Urinary bladder (tissue), 3 donors: ENCODE measurements at regions not wholly inside any gene's neighbourhood (a gene's known extent, or its start where the extent isn't known, plus 50 kb on each side); places are given as distances from the start of the nearest gene placed in this dataset.

ENCODE experiments used
- DNase-seq: peaks from one replicate; pipeline ENCODE4 v3.0.0-alpha.2; 2015; ENCODE audit errors: extremely low spot score
- H3K27ac ChIP-seq: one replicate; pipeline ENCODE4 v1.5.1; 2013; ENCODE audit warnings: low read depth, mild to moderate bottlenecking, moderate library complexity
- H3K36me3 ChIP-seq: one replicate; pipeline ENCODE4 v1.6.1; 2013; ENCODE audit warnings: mild to moderate bottlenecking, moderate library complexity; ENCODE audit not compliant: insufficient read depth
- H3K4me1 ChIP-seq: one replicate; pipeline ENCODE4 v1.6.1; 2013; ENCODE audit warnings: mild to moderate bottlenecking, moderate library complexity; ENCODE audit not compliant: insufficient read depth
- H3K4me3 ChIP-seq: one replicate; pipeline ENCODE4 v1.5.1; 2013; ENCODE audit warnings: low read depth, low read length
- WGBS: extraction: QIAGEN DNeasy Blood & Tissue Kit; methylation state at CpG from one replicate; pipeline ENCODE4 v1.1.7; 2013; 5-methylcytosine and 5-hydroxymethylcytosine counted together
- donor health status: healthy with polysubstance abuse.
- donor health status: healthy.

GRCh38 chr18:45556222-45556621, 59.1 kb upstream of the SLC14A2 start:
- Histone ChIP-seq H3K4me1 (no peaks in the 10 kb centered on the region), H3K4me3 (no peak overlapping the region), H3K27ac (no peak overlapping the region), H3K36me3 (no peaks in the 10 kb centered on the region)
- no peak for DNase-seq
- 96% methylated on average over 2 of the region's 2 CpGs for WGBS

GRCh38 chr18:45557287-45557686, 58.0 kb upstream of the SLC14A2 start:
- 86% methylated on average over 4 of the region's 4 CpGs for WGBS

GRCh38 chr18:45557779-45558178, 57.5 kb upstream of the SLC14A2 start:
- Histone ChIP-seq H3K4me1 (no peaks in the 10 kb centered on the region), H3K36me3 (no peaks in the 10 kb centered on the region), H3K4me3 (no peak overlapping the region), H3K27ac (no peak overlapping the region)
- DNase-seq, result no peak

More at GRCh38 chr18:45557287-45557686, 58.0 kb upstream of the SLC14A2 start:
- no peak overlapping the region for H3K4me3 ChIP-seq
- no peak for DNase-seq
- no peaks in the 10 kb centered on the region for H3K36me3 ChIP-seq
- no peak overlapping the region for H3K27ac ChIP-seq
- no peaks in the 10 kb centered on the region for H3K4me1 ChIP-seq

- no peaks in the 10 kb centered on the region for H3K4me1 ChIP-seq
- H3K27ac ChIP-seq, result no peak overlapping the region
- WGBS, result 96% methylated on average over 1 of the region's 1 CpG
- no peak overlapping the region for H3K4me3 ChIP-seq
- no peaks in the 10 kb centered on the region for H3K36me3 ChIP-seq
- no peak for DNase-seq
Measured at GRCh38 chr18:45559258-45559657, 56.0 kb upstream of the SLC14A2 start.

GRCh38 chr18:45560870-45561269, 54.4 kb upstream of the SLC14A2 start:
- no peak overlapping the region for H3K27ac ChIP-seq
- no peaks in the 10 kb centered on the region for H3K4me1 ChIP-seq
- H3K36me3 ChIP-seq, result no peaks in the 10 kb centered on the region
- WGBS, result 79% methylated on average over 4 of the region's 4 CpGs
- no peak overlapping the region for H3K4me3 ChIP-seq
- no peak for DNase-seq

- Histone ChIP-seq H3K4me1 (no peaks in the 10 kb centered on the region), H3K4me3 (no peak overlapping the region), H3K27ac (peak overlapping the region; percentile 68), H3K36me3 (no peaks in the 10 kb centered on the region)
- DNase-seq, result no peak
- 44% methylated on average over 11 of the region's 11 CpGs for WGBS
Measured at GRCh38 chr18:45562567-45563479, 52.5 kb upstream of the SLC14A2 start.

GRCh38 chr18:45565280-45565970, 49.9 kb upstream of the SLC14A2 start:
- H3K4me1 ChIP-seq, result no peaks in the 10 kb centered on the region
- no peak overlapping the region for H3K27ac ChIP-seq
- WGBS, result 81% methylated on average over 19 of the region's 19 CpGs
- H3K36me3 ChIP-seq, result no peaks in the 10 kb centered on the region
- no peak overlapping the region for H3K4me3 ChIP-seq
- no peak for DNase-seq
